SK-N-SH (cell line): ENCODE measurements at regions not wholly inside any gene's neighbourhood (a gene's known extent, or its start where the extent isn't known, plus 50 kb on each side); places are given as distances from the start of the nearest gene placed in this dataset.

Experiments
- CTCF ChIA-PET: fragments of 300-600, 350-600 bp; formaldehyde crosslinking; extraction: SDS; loops from one replicate; lab custom pipeline; 2021; lab: Yijun Ruan, JAX
- POLR2A ChIA-PET: fragments of 350-600 bp; sonication (Branson Sonifier 250); formaldehyde crosslinking; extraction: SDS; loops from one replicate; lab custom pipeline; 2020; ENCODE audit warnings: antibody characterized with exemption, inconsistent platforms; lab: Yijun Ruan, JAX
- DNase-seq: peaks from one replicate; pipeline ENCODE4 v3.0.0; 2012
- H2AFZ ChIP-seq: fragments of 200-600 bp; sonication (generic); 2 replicates; pipeline ENCODE4 v1.8.1; 2016; ENCODE audit warnings: antibody characterized with exemption, mild to moderate bottlenecking, low read depth
- H3F3A ChIP-seq: fragments of 200-600 bp; sonication (generic); replicated peaks from 2 replicates; pipeline ENCODE3; 2016; ENCODE audit warnings: antibody characterized with exemption, mild to moderate bottlenecking; ENCODE audit not compliant: insufficient read depth
- H3K27ac ChIP-seq, 2 experiments: fragments of 200-500 bp in 1 of 2; fragments of 200-600 bp in 1 of 2; sonication (Bioruptor generic) in 1 of 2; sonication (generic), shearing (Covaris generic) in 1 of 2; 2 replicates each; pipeline versions ENCODE4 v1.5.1 to v1.6.1; 2014 to 2016; ENCODE audit warnings: low read depth in 2 of 2, inconsistent platforms in 1 of 2, low read length in 1 of 2, mild to moderate bottlenecking in 1 of 2, mixed read lengths in 1 of 2
- H3K27me3 ChIP-seq: fragments of 200-600 bp; sonication (generic), shearing (Covaris generic); 2 replicates; pipeline ENCODE4 v1.6.1; 2016; ENCODE audit warnings: mixed run types; ENCODE audit not compliant: insufficient read depth
- H3K36me3 ChIP-seq, 2 experiments: fragments of 200-500 bp in 1 of 2; fragments of 200-600 bp in 1 of 2; sonication (Bioruptor generic) in 1 of 2; sonication (generic) in 1 of 2; replicated peaks in 1 of 2; 2 replicates each; pipeline versions ENCODE3 to v1.5.1; 2014 to 2016; ENCODE audit warnings: low read length in 1 of 2, mild to moderate bottlenecking in 1 of 2; ENCODE audit not compliant: insufficient read depth in 2 of 2, control insufficient read depth in 1 of 2
- H3K4me1 ChIP-seq, 2 experiments: fragments of 200-500 bp in 1 of 2; fragments of 200-600 bp in 1 of 2; sonication (Bioruptor generic) in 1 of 2; sonication (generic), shearing (Covaris generic) in 1 of 2; 2 replicates each; pipeline versions ENCODE4 v1.5.1 to v1.6.1; 2014 to 2016; ENCODE audit warnings: low read depth in 1 of 2, low read length in 1 of 2, mixed run types in 1 of 2; ENCODE audit not compliant: insufficient read depth in 2 of 2, control insufficient read depth in 1 of 2
- H3K4me2 ChIP-seq: fragments of 200-600 bp; sonication (generic), shearing (Covaris generic); 2 replicates; pipeline ENCODE4 v1.6.1; 2017; ENCODE audit warnings: mixed run types
- H3K4me3 ChIP-seq, 2 experiments: fragments of 200-500 bp in 1 of 2; fragments of 200-600 bp in 1 of 2; sonication (Bioruptor generic) in 1 of 2; sonication (generic), shearing (Covaris generic) in 1 of 2; 2 replicates each; pipeline versions ENCODE4 v1.5.1 to v1.8.1; 2014 to 2016; ENCODE audit warnings: low read depth in 2 of 2, inconsistent platforms in 1 of 2, low read length in 1 of 2, mild to moderate bottlenecking in 1 of 2, mixed read lengths in 1 of 2, moderate library complexity in 1 of 2
- H3K79me2 ChIP-seq: fragments of 200-600 bp; sonication (generic); 2 replicates; pipeline ENCODE4 v1.8.1; 2017; ENCODE audit warnings: mild to moderate bottlenecking; ENCODE audit not compliant: insufficient read depth
- H3K9ac ChIP-seq: fragments of 200-600 bp; sonication (generic); 2 replicates; pipeline ENCODE4 v1.6.1; 2017; ENCODE audit warnings: mixed run types
- H3K9me2 ChIP-seq: fragments of 200-600 bp; sonication (generic); 2 replicates; pipeline ENCODE4 v1.6.1; 2017; ENCODE audit warnings: mixed run types
- H3K9me3 ChIP-seq: fragments of 200-600 bp; sonication (generic); 2 replicates; pipeline ENCODE4 v1.6.1; 2017; ENCODE audit warnings: mixed run types, mild to moderate bottlenecking, moderate library complexity
- H4K20me1 ChIP-seq: fragments of 200-600 bp; sonication (generic); 2 replicates; pipeline ENCODE4 v1.6.1; 2017; ENCODE audit warnings: mild to moderate bottlenecking, mixed run types; ENCODE audit not compliant: insufficient read depth
- EP300 ChIP-seq, 2 experiments: IDR thresholded peaks; 2 replicates each; pipeline versions ENCODE4 v1.4.0 to v1.6.1; 2012; ENCODE audit warnings: borderline replicate concordance in 1 of 2, low read depth in 1 of 2, low read length in 1 of 2
- FOSL2 ChIP-seq: IDR thresholded peaks from 2 replicates; pipeline ENCODE4 v1.4.0; 2012; ENCODE audit warnings: low read depth, mild to moderate bottlenecking, moderate library complexity, borderline replicate concordance
- FOXJ3 ChIP-seq: sonication (generic); formaldehyde crosslinking; IDR thresholded peaks from 2 replicates; pipeline ENCODE4 v1.5.1; 2020; ENCODE audit warnings: mild to moderate bottlenecking, missing genetic modification reagents
- FOXM1 ChIP-seq: IDR thresholded peaks from 2 replicates; pipeline ENCODE4 v1.4.0; 2012; ENCODE audit warnings: low read depth, mild to moderate bottlenecking
- GABPA ChIP-seq: IDR thresholded peaks from 2 replicates; pipeline ENCODE4 v1.4.0; 2012; ENCODE audit warnings: low read depth, mild to moderate bottlenecking
- GATA2 ChIP-seq: sonication (generic); formaldehyde crosslinking; IDR thresholded peaks from 2 replicates; pipeline ENCODE4 v1.5.0; 2020; ENCODE audit warnings: mild to moderate bottlenecking, missing genetic modification reagents
- JUND ChIP-seq: IDR thresholded peaks from 2 replicates; pipeline ENCODE4 v1.4.0; 2012
- MXI1 ChIP-seq: IDR thresholded peaks from 2 replicates; pipeline ENCODE4 v1.6.1; 2012; ENCODE audit warnings: mild to moderate bottlenecking, low read depth, low read length, improper control_type of control experiment
- RAD21 ChIP-seq: IDR thresholded peaks from 2 replicates; pipeline ENCODE4 v1.6.1; 2012; ENCODE audit warnings: mild to moderate bottlenecking, low read length
- RFX5 ChIP-seq: IDR thresholded peaks from 2 replicates; pipeline ENCODE4 v1.6.1; 2012; ENCODE audit warnings: mild to moderate bottlenecking, improper control_type of control experiment, low read length
- RXRA ChIP-seq: IDR thresholded peaks from 2 replicates; pipeline ENCODE4 v1.4.0; 2012; ENCODE audit warnings: low read depth, mild to moderate bottlenecking, borderline replicate concordance
- SIN3A ChIP-seq: IDR thresholded peaks from 2 replicates; pipeline ENCODE4 v1.6.1; 2012; ENCODE audit warnings: low read depth, mild to moderate bottlenecking, low read length, moderate library complexity, borderline replicate concordance
- SMC3 ChIP-seq: IDR thresholded peaks from 2 replicates; pipeline ENCODE4 v1.6.1; 2012; ENCODE audit warnings: low read depth, low read length, improper control_type of control experiment
- TAF1 ChIP-seq: IDR thresholded peaks from 2 replicates; pipeline ENCODE4 v1.6.1; 2012; ENCODE audit warnings: low read depth, mild to moderate bottlenecking, low read length, moderate library complexity, borderline replicate concordance
- TCF12 ChIP-seq: IDR thresholded peaks from 2 replicates; pipeline ENCODE4 v1.4.0; 2012
- TEAD4 ChIP-seq: IDR thresholded peaks from 2 replicates; pipeline ENCODE4 v1.4.0; 2012; ENCODE audit warnings: mild to moderate bottlenecking, borderline replicate concordance; ENCODE audit not compliant: insufficient read depth
- WGBS: methylation state at CpG from one replicate; pipeline ENCODE4 v1.1.6; 2017; ENCODE audit warnings: low lambda C conversion rate; 5-methylcytosine and 5-hydroxymethylcytosine counted together
- TF ChIP-seq, protein P1 (sequence below): IDR thresholded peaks from 2 replicates; pipeline ENCODE4 v1.4.0; 2012; ENCODE audit warnings: low read depth, borderline replicate concordance
- TF ChIP-seq, protein P2 (sequence below): IDR thresholded peaks from 2 replicates; pipeline ENCODE4; 2012
- TF ChIP-seq, protein P3 (sequence below): IDR thresholded peaks from 2 replicates; pipeline ENCODE4 v1.4.0; 2012; ENCODE audit warnings: low read depth, borderline replicate concordance
- TF ChIP-seq, protein P4 (sequence below): IDR thresholded peaks from 2 replicates; pipeline ENCODE4 v1.6.1; 2012; ENCODE audit warnings: mild to moderate bottlenecking, low read depth, low read length, moderate library complexity

DNA sequence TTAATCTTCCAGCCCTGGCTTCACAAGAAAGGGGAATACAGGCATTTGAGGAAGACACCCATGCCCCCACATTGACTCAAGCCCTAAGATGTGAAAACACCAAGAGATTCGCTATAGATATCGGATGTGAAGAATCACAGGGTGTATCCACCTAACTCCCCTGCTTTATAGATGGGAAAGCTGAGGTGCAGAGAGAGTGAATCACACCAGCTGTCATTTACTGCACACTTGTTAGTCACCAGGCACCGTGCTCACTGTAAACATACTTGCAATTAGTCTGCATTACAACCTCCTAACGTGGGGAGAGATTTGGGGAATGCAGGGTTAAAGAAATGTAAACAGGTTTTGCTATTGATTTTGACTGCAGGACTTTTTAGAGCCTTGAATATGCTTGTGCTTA is 325.5 kb downstream of the C16orf95 start:
- no peaks in the 10 kb centered on the region for H3K79me2 ChIP-seq
- no peaks in the 10 kb centered on the region for H3K9me3 ChIP-seq
- H4K20me1 ChIP-seq = no peaks in the 10 kb centered on the region
- H3K9ac ChIP-seq = no peak overlapping the region
- H3K27me3 ChIP-seq = peaks cover 15% of the 10 kb centered on the region; the same call in 1 of the 2 replicates
- H3K36me3 ChIP-seq = no peaks in the 10 kb centered on the region
- no peak overlapping the region for H3K27ac ChIP-seq
- DNase-seq = no peak
- TF ChIP-seq TCF12 = no peak
- TF ChIP-seq FOSL2 = peak; percentile 42; the same call in 1 of the 2 replicates
- TF ChIP-seq EP300 (IDR thresholded peaks at IDR 0.05; ENCODE audit: borderline replicate concordance in 1 of 2, low read depth in 1 of 2, low read length in 1 of 2) = no peak
- 0 out of 2 replicates have a peak, but pooled peaks have one; percentile 16 for TF ChIP-seq JUND
- TF ChIP-seq, all 33 proteins: peak for 2
- 6% methylated on average over 4 of the region's 4 CpGs for WGBS
- CTCF ChIA-PET = no interaction called here
- Histone ChIP-seq H3K4me3 (no peak overlapping the region), H2AFZ (no peak overlapping the region), H3K4me1 (peaks cover 0 to 6% of the 10 kb centered on the region in 2 experiments; a peak in 1 of 4 replicates), H3K4me2 (no peak overlapping the region), H3K9me2 (no peaks in the 10 kb centered on the region), H3F3A (peaks cover 14% of the 10 kb centered on the region)
- POLR2A ChIA-PET = no interaction called here

DNA sequence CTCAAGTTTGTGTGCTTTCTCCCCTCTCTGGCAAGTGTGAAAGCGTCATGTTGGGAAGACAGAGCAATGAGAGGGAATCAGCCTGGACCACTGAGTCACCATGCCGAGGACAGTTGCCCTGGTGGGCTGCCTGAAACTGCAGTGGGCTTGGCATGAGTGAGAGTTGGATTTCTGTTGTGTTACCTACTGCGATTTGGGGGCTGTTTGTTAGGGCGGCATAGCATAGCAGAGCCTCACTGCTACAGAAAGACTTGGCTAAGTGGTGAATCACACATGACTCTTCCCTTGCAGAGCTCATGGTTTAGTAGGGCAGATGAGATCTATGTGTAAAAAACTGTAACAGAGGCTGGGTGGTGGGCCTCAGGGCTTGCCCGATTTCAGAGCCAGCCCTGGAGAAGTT is 324.6 kb downstream of the C16orf95 start:
- peaks cover 14% of the 10 kb centered on the region for H3F3A ChIP-seq
- CTCF ChIA-PET = no interaction called here
- H3K4me3 ChIP-seq = no peak overlapping the region
- H3K36me3 ChIP-seq = no peaks in the 10 kb centered on the region
- no peak overlapping the region for H3K9ac ChIP-seq
- H3K4me1 ChIP-seq = peaks cover 0 to 6% of the 10 kb centered on the region in 2 experiments; a peak in 1 of 4 replicates
- no peak overlapping the region for H3K27ac ChIP-seq
- TF ChIP-seq MXI1 (no peak), GATA2 (CRISPR knock-in tag) (no peak), FOXM1 (no peak), SIN3A (no peak), TAF1 (no peak), FOXJ3 (CRISPR knock-in tag) (no peak), RXRA (no peak), RFX5 (no peak), RAD21 (no peak), GABPA (no peak), TEAD4 (no peak), SMC3 (no peak), EP300 (IDR thresholded peaks at IDR 0.05; ENCODE audit: borderline replicate concordance in 1 of 2, low read depth in 1 of 2, low read length in 1 of 2) (no peak)
- TF ChIP-seq, protein P1, sequence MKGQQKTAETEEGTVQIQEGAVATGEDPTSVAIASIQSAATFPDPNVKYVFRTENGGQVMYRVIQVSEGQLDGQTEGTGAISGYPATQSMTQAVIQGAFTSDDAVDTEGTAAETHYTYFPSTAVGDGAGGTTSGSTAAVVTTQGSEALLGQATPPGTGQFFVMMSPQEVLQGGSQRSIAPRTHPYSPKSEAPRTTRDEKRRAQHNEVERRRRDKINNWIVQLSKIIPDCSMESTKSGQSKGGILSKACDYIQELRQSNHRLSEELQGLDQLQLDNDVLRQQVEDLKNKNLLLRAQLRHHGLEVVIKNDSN = no peak
- TF ChIP-seq, protein P2, sequence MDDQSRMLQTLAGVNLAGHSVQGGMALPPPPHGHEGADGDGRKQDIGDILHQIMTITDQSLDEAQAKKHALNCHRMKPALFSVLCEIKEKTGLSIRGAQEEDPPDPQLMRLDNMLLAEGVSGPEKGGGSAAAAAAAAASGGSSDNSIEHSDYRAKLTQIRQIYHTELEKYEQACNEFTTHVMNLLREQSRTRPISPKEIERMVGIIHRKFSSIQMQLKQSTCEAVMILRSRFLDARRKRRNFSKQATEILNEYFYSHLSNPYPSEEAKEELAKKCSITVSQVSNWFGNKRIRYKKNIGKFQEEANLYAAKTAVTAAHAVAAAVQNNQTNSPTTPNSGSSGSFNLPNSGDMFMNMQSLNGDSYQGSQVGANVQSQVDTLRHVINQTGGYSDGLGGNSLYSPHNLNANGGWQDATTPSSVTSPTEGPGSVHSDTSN = no peak
- TF ChIP-seq, protein P3, sequence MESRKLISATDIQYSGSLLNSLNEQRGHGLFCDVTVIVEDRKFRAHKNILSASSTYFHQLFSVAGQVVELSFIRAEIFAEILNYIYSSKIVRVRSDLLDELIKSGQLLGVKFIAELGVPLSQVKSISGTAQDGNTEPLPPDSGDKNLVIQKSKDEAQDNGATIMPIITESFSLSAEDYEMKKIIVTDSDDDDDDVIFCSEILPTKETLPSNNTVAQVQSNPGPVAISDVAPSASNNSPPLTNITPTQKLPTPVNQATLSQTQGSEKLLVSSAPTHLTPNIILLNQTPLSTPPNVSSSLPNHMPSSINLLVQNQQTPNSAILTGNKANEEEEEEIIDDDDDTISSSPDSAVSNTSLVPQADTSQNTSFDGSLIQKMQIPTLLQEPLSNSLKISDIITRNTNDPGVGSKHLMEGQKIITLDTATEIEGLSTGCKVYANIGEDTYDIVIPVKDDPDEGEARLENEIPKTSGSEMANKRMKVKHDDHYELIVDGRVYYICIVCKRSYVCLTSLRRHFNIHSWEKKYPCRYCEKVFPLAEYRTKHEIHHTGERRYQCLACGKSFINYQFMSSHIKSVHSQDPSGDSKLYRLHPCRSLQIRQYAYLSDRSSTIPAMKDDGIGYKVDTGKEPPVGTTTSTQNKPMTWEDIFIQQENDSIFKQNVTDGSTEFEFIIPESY = no peak
- TF ChIP-seq, protein P4, sequence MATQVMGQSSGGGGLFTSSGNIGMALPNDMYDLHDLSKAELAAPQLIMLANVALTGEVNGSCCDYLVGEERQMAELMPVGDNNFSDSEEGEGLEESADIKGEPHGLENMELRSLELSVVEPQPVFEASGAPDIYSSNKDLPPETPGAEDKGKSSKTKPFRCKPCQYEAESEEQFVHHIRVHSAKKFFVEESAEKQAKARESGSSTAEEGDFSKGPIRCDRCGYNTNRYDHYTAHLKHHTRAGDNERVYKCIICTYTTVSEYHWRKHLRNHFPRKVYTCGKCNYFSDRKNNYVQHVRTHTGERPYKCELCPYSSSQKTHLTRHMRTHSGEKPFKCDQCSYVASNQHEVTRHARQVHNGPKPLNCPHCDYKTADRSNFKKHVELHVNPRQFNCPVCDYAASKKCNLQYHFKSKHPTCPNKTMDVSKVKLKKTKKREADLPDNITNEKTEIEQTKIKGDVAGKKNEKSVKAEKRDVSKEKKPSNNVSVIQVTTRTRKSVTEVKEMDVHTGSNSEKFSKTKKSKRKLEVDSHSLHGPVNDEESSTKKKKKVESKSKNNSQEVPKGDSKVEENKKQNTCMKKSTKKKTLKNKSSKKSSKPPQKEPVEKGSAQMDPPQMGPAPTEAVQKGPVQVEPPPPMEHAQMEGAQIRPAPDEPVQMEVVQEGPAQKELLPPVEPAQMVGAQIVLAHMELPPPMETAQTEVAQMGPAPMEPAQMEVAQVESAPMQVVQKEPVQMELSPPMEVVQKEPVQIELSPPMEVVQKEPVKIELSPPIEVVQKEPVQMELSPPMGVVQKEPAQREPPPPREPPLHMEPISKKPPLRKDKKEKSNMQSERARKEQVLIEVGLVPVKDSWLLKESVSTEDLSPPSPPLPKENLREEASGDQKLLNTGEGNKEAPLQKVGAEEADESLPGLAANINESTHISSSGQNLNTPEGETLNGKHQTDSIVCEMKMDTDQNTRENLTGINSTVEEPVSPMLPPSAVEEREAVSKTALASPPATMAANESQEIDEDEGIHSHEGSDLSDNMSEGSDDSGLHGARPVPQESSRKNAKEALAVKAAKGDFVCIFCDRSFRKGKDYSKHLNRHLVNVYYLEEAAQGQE = no peak
- no peaks in the 10 kb centered on the region for H3K79me2 ChIP-seq
- H4K20me1 ChIP-seq = no peaks in the 10 kb centered on the region
- H3K9me3 ChIP-seq = no peaks in the 10 kb centered on the region
- no peak for DNase-seq
- peaks cover 22% of the 10 kb centered on the region; the same call in 1 of the 2 replicates for H3K27me3 ChIP-seq
- H2AFZ ChIP-seq = no peak overlapping the region
- H3K4me2 ChIP-seq = no peak overlapping the region
- POLR2A ChIA-PET = no interaction called here
- no peaks in the 10 kb centered on the region for H3K9me2 ChIP-seq
- WGBS = 31% methylated on average over 4 of the region's 5 CpGs
